Fibroblast of lung (primary cell): ENCODE measurements at regions not wholly inside any gene's neighbourhood (a gene's known extent, or its start where the extent isn't known, plus 50 kb on each side); places are given as distances from the start of the nearest gene placed in this dataset.

Experiments used
- DNase-seq, 2 donors: peaks; one replicate each; pipeline versions ENCODE4 v3.0.0 to v3.0.0-alpha.2; 2010; ENCODE audit warnings: low read depth in 2 of 2
- H2AFZ ChIP-seq: 2 replicates; pipeline ENCODE4 v1.5.1; 2012; ENCODE audit warnings: low read length, control low read depth, inconsistent platforms
- H3K27ac ChIP-seq: 2 replicates; pipeline ENCODE4 v1.5.1; 2011; ENCODE audit warnings: low read length, control low read depth; ENCODE audit not compliant: insufficient read depth
- H3K27me3 ChIP-seq: 2 replicates; pipeline ENCODE4 v1.5.1; 2011; ENCODE audit warnings: mild to moderate bottlenecking, low read length; ENCODE audit not compliant: control insufficient read depth, insufficient read depth
- H3K36me3 ChIP-seq: 2 replicates; pipeline ENCODE4 v1.5.1; 2011; ENCODE audit warnings: low read length; ENCODE audit not compliant: control insufficient read depth, insufficient read depth
- H3K4me1 ChIP-seq: 2 replicates; pipeline ENCODE4 v1.5.1; 2011; ENCODE audit warnings: low read length; ENCODE audit not compliant: control insufficient read depth, insufficient read depth; ENCODE audit errors: extremely low read depth
- H3K4me2 ChIP-seq: 2 replicates; pipeline ENCODE4 v1.5.1; 2011; ENCODE audit warnings: low read length, control low read depth; ENCODE audit not compliant: insufficient read depth; ENCODE audit errors: extremely low read depth
- H3K4me3 ChIP-seq, 4 experiments: fragments of 200-600 bp in 1 of 4; sonication (generic) in 1 of 4; replicated peaks in 1 of 4; 2 replicates each; pipeline ENCODE4 v1.5.1; 2011 to 2016; ENCODE audit warnings: low read length in 4 of 4, low read depth in 3 of 4, mild to moderate bottlenecking in 3 of 4, control low read depth in 2 of 4, inconsistent platforms in 1 of 4, mixed read lengths in 1 of 4; ENCODE audit not compliant: insufficient read depth in 1 of 4; ENCODE audit errors: control extremely low read depth in 1 of 4
- H3K79me2 ChIP-seq: 2 replicates; pipeline ENCODE4 v1.5.1; 2012; ENCODE audit warnings: mild to moderate bottlenecking, low read length, inconsistent platforms; ENCODE audit not compliant: control insufficient read depth, insufficient read depth
- H3K9ac ChIP-seq: 2 replicates; pipeline ENCODE4 v1.5.1; 2011; ENCODE audit warnings: mild to moderate bottlenecking, low read length, control low read depth; ENCODE audit not compliant: insufficient read depth
- H3K9me3 ChIP-seq: 2 replicates; pipeline ENCODE4 v1.5.1; 2012; ENCODE audit warnings: low read depth, low read length; ENCODE audit not compliant: control insufficient read depth, insufficient read depth
- H4K20me1 ChIP-seq: 2 replicates; pipeline ENCODE4 v1.5.1; 2011; ENCODE audit warnings: low read length; ENCODE audit not compliant: control insufficient read depth, insufficient read depth; ENCODE audit errors: extremely low read depth
- EZH2 ChIP-seq: IDR thresholded peaks from 2 replicates; pipeline ENCODE4 v1.5.1; 2012; ENCODE audit warnings: low read length, control low read depth, mild to moderate bottlenecking; ENCODE audit errors: missing control alignments
- TF ChIP-seq, protein P1 (sequence below), 2 donors: IDR thresholded peaks in 1 of 2; conservative IDR thresholded peaks in 1 of 2; 1 replicate in 1 of 2; 2 replicates in 1 of 2; pipeline ENCODE4 v1.5.1; 2011 to 2012; ENCODE audit warnings: low read length in 2 of 2, control low read depth in 1 of 2, inconsistent platforms in 1 of 2, low read depth in 1 of 2, mild to moderate bottlenecking in 1 of 2

DNA sequence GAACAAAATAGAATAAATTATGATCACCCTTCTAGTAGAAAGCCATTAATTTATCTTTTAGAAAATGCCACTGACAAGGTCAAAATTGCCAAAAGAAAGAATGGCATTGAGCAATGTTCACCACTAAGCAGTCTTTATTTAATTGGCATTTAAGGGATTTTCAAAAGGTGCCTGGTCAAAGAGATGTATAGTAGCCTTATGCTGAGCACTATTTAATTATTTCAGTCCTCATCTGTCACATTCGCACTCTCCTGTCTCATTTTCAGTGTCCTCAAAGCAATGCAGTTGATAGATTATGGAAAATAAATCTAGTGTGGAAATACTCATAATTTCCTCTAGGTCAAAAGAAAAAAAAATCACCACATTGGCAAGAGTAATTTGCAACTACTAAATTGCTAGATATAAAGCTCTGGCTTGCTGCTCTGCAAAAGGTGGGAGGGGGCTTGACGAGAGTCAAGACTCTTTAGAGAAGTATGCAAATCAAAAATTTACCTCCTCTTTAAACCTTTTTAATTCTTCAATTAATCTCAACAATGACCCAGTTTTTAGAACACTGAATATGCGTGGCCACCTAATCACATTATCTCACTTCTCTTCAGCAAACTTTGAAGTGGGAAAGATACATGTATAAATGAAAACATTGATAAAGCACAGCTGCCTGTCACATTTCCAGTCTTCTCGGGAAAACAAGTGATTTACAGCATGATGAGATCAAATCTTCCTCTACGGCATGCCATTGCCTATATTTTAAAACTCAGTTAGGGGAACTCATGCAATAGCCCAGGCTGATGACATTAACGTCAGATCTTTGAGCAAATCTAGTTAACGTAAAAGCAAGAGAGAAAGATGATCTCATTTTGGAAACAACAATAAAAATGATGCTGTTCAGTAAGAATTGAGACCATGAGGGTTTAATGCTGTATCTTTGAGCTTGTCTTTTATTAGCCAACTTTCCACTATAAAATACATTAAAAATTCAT is 373.1 kb upstream of the DCN start:
- H3K9ac ChIP-seq: no peak overlapping the region
- no peaks in the 10 kb centered on the region for H3K36me3 ChIP-seq
- no peak overlapping the region for H3K27ac ChIP-seq
- no peaks in the 10 kb centered on the region for H3K27me3 ChIP-seq
- H4K20me1 ChIP-seq: no peaks in the 10 kb centered on the region
- H3K9me3 ChIP-seq: no peaks in the 10 kb centered on the region
- H3K79me2 ChIP-seq: no peaks in the 10 kb centered on the region
- H3K4me2 ChIP-seq: no peak overlapping the region
- no peaks in the 10 kb centered on the region for H3K4me1 ChIP-seq
- DNase-seq: no peak
- H3K4me3 ChIP-seq: no peak overlapping the region
- TF ChIP-seq EZH2: no peak
- TF ChIP-seq, protein P1, sequence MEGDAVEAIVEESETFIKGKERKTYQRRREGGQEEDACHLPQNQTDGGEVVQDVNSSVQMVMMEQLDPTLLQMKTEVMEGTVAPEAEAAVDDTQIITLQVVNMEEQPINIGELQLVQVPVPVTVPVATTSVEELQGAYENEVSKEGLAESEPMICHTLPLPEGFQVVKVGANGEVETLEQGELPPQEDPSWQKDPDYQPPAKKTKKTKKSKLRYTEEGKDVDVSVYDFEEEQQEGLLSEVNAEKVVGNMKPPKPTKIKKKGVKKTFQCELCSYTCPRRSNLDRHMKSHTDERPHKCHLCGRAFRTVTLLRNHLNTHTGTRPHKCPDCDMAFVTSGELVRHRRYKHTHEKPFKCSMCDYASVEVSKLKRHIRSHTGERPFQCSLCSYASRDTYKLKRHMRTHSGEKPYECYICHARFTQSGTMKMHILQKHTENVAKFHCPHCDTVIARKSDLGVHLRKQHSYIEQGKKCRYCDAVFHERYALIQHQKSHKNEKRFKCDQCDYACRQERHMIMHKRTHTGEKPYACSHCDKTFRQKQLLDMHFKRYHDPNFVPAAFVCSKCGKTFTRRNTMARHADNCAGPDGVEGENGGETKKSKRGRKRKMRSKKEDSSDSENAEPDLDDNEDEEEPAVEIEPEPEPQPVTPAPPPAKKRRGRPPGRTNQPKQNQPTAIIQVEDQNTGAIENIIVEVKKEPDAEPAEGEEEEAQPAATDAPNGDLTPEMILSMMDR (conservative IDR thresholded peaks at IDR 0.05 in 1 of 2, IDR thresholded peaks at IDR 0.05 in 1 of 2; ENCODE audit: low read depth in 1 of 2, low read length in 2 of 2): no peak
- H2AFZ ChIP-seq: no peak overlapping the region

DNA sequence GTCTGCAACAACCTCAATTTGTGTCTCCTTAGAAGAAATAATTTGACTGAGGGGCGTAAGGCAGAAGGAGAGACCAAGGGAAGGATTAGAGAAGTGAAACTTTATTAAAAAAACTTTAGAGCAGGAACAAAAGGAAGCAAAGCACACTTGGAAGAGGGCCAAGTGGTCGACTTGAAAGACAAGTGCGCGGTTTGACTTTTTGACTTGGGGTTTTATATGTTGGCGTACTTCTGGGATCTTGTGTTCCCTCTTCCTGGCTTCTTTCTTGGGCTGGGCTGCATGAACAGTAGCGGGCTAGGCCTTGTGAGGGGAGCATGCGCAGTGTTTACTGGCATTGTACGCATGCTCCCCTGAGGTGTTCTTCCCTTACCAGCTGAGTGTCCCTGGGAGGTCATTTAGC is 369.3 kb upstream of the DCN start:
- TF ChIP-seq EZH2: no peak
- TF ChIP-seq, protein P1 (conservative IDR thresholded peaks at IDR 0.05 in 1 of 2, IDR thresholded peaks at IDR 0.05 in 1 of 2; ENCODE audit: low read depth in 1 of 2, low read length in 2 of 2): no peak
- no peaks in the 10 kb centered on the region for H3K9me3 ChIP-seq
- no peak overlapping the region for H3K4me2 ChIP-seq
- no peak overlapping the region for H2AFZ ChIP-seq
- H3K36me3 ChIP-seq: no peaks in the 10 kb centered on the region
- H3K4me1 ChIP-seq: no peaks in the 10 kb centered on the region
- DNase-seq: no peak
- no peak overlapping the region for H3K4me3 ChIP-seq
- H3K79me2 ChIP-seq: no peaks in the 10 kb centered on the region
- no peaks in the 10 kb centered on the region for H3K27me3 ChIP-seq
- no peak overlapping the region for H3K27ac ChIP-seq
- no peak overlapping the region for H3K9ac ChIP-seq
- no peaks in the 10 kb centered on the region for H4K20me1 ChIP-seq

DNA sequence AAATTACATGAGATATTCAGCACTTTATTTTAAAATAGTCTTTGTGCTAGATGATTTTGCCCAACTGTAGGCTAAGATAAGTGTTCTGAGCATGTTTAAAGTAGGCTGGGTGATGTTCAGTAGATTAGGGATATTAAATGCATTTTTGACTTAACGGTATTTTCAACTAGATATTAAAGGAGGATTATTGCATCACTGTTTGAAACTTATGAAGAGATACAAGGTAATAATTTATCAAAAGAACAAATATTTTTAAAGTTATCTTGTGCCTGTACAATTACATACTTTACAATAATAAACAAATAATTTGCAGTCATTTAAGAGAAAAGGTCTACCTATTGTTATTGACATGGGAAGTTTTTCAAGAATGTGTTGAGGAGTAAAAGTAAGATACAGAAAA is 368.6 kb upstream of the DCN start:
- Histone ChIP-seq H3K4me3 (no peak overlapping the region), H3K27me3 (no peaks in the 10 kb centered on the region), H3K9ac (no peak overlapping the region), H2AFZ (no peak overlapping the region), H3K4me1 (no peaks in the 10 kb centered on the region), H3K79me2 (no peaks in the 10 kb centered on the region), H3K4me2 (no peak overlapping the region), H3K9me3 (no peaks in the 10 kb centered on the region), H3K36me3 (no peaks in the 10 kb centered on the region), H4K20me1 (no peaks in the 10 kb centered on the region), H3K27ac (no peak overlapping the region)
- TF ChIP-seq EZH2: no peak
- TF ChIP-seq, protein P1 (conservative IDR thresholded peaks at IDR 0.05 in 1 of 2, IDR thresholded peaks at IDR 0.05 in 1 of 2; ENCODE audit: low read depth in 1 of 2, low read length in 2 of 2): no peak
- DNase-seq: no peak
